Activated CD4-positive, alpha-beta T cell treated with anti-CD3 and anti-CD28 coated beads for 4 hours (primary cell): ENCODE measurements at regions not wholly inside any gene's neighbourhood (a gene's known extent, or its start where the extent isn't known, plus 50 kb on each side); places are given as distances from the start of the nearest gene placed in this dataset.

Experiments used
- DNase-seq, 2 donors: peaks; one replicate each; pipeline ENCODE4 v3.0.0-alpha.2; 2020

GRCh38 chr2:217749008-217749407, 253.8 kb downstream of the TNS1 start:
- DNase-seq = no peak

DNA sequence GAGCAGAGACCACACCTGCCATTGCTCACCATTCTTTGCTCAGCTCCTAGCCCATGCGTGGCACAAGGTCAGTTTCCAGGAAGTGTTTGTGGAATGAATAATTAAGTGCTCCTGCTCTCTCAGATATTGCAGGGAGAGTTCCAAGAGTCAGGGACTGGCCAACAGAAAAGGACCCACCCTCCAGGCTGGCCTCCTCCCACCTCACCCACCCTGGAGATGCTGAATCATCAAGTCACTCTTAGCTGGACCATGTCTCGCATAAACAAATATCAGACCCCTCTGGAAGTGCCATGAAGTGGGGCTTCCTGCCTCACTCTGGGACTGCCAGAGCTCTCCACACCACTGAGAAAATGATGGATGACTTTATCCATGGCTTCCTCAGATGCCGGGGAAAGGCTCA, 256.0 kb downstream of the TNS1 start:
- DNase-seq = no peak

DNA sequence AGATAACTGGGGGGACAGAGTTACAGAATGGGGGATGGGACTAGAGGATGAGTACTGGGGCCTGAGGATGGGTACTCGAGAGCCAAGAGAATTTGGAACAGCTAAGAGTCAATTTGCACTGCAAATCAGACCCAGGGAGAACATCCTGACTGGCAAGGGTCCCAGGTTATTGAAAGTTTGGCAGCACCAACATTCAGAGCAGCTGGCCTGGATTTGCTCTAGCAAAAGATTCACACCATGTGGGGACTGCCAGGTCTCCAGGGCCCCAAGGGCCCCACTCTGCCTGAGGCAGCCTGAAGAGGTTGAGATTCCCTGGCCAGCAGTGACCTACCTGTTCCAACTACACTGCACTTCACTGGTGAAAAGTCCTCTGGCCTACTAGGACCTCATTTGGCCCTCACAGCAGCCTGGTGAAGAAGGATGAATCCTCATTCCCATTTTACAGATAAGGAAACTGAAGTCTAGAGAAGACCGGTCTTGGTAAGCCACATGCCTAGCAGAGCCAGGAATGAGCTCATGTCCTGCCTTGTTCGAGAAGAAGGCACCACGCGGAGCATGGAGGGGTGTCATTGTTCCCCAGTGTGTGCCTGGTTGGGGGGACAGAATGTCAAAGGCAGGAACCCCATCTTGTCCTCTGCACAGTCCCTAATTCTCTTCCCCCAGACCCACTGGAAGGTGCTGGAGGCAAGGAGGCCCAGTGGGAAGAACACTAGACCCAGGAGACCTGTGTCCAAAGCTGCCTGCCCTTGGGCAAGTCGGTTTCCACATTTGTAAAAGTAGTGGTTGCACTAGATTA, 258.6 kb downstream of the TNS1 start:
- DNase-seq = no peak

GRCh38 chr2:217743407-217743806, 259.4 kb downstream of the TNS1 start:
- no peak for DNase-seq

DNA sequence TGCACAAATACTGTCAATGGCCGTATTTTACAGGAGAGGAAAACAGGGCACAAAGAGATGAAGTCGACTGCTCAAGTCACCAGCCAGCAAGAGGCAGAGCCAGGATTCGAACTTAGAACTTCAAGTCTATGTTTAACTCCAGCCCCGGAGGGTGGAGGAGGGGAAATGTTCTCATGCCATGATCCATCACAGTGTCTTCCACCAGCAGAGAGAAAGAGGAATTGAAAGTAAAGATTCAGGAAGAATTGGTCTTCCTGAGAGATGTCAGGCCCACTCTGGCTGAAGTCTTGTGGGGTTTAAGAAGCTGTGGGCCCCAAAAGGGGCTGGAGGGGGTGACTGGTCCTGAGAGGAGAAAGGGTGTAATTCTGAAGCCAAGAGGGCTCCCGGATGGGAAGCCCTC, 260.0 kb downstream of the TNS1 start:
- DNase-seq = no peak

GRCh38 chr2:217742276-217742675, 260.5 kb downstream of the TNS1 start:
- no peak for DNase-seq

DNA sequence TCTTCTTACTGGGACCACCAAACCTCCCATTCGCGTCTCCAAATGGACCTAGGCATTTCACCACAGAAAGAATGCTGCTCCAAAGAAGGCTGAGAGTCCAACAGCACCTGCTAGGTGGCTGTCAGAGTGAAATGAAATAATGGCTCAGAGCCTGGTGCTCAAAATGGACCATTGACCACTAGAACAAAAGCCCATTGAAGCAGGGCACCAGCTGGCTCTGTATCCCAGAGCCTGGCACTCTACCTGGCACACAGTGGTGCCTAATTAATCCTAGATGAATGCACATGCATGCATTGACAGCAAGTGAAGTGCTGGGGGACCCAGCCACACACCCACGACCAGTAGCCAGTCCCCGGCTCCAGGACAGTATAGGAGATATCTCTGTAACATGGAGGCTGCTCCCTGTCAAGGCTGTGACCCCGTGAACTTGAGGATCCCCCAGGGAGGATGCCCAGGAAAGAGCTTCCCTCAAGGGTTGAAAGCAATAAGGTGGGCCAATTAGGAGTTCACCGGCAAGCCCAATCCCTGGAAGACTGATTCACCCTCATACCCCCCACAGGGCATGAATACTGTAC, 261.3 kb downstream of the TNS1 start:
- no peak for DNase-seq

DNA sequence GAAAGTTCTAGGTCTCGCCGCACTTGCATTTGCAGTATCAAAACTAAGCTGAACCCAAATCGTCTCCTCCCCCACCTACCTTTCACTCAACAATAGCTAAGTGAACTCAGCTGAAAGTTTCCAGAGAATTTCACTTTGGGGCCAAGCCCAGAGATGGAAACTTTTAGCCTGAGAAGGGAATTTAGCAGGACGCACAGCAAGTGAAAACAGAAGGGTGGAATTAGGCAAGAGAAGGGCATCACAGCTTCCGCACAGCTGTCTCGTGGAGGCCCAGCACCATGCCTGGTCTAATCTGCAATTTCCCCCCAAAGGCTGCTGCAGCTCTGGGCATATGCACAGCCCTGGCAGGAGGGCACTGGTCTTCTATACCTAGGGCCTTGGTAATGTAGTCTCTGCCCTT, 262.0 kb downstream of the TNS1 start:
- no peak for DNase-seq

- no peak for DNase-seq
Observed at GRCh38 chr2:217740178-217740577, 262.6 kb downstream of the TNS1 start.

- no peak for DNase-seq
Observed at GRCh38 chr2:217739741-217740140, 263.1 kb downstream of the TNS1 start.

DNA sequence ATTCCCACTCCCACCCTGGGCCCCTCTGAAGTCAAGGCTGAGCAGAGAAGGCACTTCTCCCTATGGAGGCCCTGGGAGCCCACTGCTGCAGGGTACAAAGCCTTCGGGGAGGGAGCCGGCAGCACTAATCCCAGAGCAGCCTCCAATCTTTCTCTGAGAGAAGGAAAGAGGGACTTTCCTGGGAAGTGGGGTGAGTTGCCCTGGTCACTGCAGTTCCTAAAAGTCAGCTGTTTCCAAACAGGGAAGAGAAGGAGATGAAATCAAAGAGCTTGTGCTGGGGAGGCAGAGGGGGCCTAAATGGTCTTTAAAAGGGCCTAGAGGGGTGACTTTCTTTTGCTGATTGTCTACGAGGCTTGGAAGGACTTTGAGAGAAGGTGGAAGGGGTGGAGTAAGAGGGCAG, 264.7 kb downstream of the TNS1 start:
- DNase-seq = no peak

DNA sequence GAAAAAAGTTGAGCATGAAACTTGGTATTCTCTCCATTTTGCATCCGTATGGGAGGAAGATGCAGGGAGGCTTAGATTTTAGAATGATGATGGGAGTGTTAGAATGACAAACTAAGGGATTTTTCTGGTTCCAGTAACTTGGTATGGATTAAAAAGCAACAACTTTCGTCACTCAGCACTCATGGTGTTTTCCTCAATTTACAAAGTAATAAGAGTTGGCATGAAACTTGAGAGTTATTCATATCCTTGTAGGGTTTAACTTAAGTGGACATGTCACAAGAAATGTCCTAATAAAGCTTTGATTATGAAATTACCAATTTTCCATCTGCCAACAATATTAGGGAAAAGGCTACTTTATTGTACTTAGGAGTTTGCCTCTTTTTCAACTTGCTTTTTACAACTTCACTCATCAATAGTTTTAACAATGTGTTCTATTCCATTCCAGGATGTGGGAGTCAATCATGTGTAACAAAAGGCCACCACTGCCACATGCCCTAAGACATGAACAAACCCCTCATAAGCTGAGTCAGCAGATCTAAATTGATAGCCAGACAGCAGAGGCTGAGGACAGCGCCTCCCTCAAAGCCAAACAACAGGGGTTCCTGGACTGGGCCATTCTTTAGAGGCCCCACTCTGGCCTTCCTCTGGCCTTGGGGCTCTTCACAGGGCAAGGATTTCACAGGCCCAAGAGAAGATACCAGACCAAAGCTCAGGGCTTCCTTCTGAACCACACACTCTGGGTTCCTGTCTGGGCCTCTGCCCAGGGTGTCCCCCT, 265.8 kb downstream of the TNS1 start:
- DNase-seq = no peak

DNA sequence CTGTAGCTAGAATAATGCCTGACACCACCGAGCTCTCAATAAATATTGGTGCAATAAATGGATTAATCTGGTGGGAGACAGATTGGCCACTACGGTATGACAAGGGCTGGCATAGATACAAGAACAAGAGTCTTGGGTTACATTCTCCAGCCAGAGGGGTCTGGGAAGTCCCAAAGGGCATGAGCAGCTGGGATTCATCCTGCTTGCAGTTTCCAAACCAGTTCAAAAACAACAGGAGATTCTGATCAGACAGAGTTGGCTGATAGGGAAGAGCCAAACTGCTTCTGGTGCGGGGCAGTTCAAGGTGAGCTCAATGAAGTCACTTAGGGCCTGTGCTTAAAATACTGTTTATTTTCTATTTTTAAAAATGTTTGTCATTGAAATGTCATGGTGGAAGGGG, 266.9 kb downstream of the TNS1 start:
- no peak for DNase-seq

DNA sequence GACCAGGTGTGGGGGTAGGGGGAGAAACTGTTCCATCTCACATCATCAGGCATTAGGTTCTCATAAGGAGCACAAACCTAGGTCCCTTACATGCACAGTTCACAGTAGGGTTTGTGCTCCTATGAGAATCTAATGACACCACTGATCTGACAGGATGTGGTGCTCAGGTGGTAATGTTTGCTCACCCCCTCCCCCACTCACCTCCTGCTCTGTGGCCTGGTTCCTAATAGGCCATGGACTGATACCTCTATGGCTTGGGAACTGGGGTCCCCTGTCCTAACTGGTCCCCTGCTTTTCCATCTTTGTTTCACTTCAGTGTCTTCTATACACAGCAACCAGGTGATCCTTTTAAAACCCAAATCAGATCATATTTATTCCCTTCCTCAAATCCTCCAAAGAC, 267.8 kb downstream of the TNS1 start:
- no peak for DNase-seq

DNA sequence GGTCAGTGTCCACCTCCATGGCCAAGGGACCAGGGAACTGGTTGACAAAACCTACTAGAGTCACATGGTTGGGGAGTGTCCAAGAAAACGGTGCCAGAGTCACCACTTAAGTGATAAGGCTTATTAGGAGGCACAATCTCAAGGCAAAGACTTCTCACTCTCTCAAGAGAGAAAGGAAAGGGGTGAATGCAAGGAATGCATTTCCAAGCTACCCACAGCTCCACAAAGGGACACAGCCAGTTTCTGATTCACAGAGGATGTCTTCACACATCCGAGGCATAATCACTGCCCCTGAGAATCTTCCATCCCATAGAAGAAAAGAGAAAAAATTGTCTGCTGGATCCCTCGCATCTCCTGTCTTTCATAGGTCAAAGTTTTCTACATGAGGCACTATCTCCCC, 269.3 kb downstream of the TNS1 start:
- no peak for DNase-seq

GRCh38 chr2:217732992-217733391, 269.8 kb downstream of the TNS1 start:
- DNase-seq = no peak

GRCh38 chr2:217731805-217732204, 271.0 kb downstream of the TNS1 start:
- no peak for DNase-seq

- DNase-seq = no peak
Observed at GRCh38 chr2:217729421-217730053, 273.3 kb downstream of the TNS1 start.

DNA sequence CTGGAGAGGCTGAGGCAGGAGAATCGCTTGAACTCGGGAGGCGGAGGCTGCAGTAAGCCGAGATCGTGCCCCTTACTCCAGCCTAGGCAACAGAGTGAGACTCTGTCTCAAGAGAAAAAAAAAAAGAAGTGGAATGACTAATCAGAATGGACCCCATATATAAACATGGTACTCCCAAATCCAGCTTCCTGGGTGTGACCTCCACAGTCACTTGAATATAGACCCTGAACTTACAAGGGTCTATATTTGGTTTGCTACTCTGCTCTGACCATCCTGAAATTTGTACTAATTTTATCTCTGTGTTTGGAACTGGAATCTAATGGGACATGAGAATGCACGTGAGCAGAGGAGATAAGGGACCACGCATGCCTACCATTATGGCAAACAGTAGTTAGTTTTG, 275.0 kb downstream of the TNS1 start:
- no peak for DNase-seq

DNA sequence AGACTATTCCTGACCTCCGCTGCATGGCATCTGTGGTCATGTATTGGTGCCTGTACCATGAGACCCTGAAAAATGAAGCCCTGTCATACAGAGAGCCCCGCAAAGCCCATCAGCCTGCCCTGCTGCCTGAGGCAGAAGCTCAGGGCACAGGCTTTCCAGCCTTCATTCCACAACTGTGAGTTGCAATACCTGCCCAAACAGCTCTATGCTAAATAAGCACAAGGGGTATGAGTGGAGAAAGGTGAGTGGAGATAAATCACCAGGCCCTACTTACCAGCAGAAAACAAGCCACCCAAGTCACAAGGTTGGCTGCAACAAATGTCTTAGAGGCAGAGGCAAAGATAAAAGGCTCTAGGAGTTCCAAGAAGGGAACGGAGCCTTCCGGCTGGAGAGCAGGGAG, 277.4 kb downstream of the TNS1 start:
- DNase-seq = no peak

- no peak for DNase-seq
Observed at GRCh38 chr2:217724471-217724870, 278.3 kb downstream of the TNS1 start.

- DNase-seq = no peak
Observed at GRCh38 chr2:217723981-217724380, 278.8 kb downstream of the TNS1 start.

DNA sequence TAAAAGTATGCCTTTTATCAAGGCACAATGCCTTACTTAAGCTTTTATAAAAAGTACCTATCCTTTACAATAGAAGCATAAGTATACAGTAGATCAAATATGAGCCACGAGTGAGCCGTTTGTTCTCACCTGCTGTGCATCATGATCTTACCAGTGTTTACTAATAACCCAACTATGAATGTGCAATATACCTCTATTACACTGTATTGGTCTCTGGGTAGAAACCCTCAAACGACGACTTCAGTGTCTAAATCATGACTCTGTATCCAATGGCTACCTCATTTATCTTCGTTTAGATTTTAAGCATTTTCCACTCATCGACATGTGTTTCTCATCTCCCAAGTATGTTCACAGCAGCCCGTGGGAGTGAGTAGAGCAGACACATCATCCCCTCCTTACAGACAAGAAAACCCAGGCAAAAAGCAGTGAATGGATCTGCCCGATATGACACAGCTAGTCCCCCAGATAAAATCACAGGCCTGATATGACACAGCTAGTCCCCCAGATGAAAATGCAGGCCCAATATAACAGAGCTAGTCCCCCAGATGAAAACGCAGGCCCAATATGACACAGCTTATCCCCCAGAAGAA, 279.8 kb downstream of the TNS1 start:
- DNase-seq = no peak
